CD4-positive, alpha-beta T cell treated with Interleukin-1 beta for 1 hour (primary cell): ENCODE measurements at regions not wholly inside any gene's neighbourhood (a gene's known extent, or its start where the extent isn't known, plus 50 kb on each side); places are given as distances from the start of the nearest gene placed in this dataset.
"Not testable (repeated sequence)": the region's sequence is repeated elsewhere in the genome, so short reads cannot be mapped to it uniquely, and the experiment has no call there.

Source experiments
- DNase-seq, 2 donors: peaks; one replicate each; pipeline ENCODE4 v3.0.0-alpha.2; 2020 to 2022

GRCh38 chr4:33467291-33467690 lies 2747.1 kb downstream of the PCDH7 start:
- no peak for DNase-seq

GRCh38 chr4:33470805-33471204 lies 2750.6 kb downstream of the PCDH7 start:
- DNase-seq, result no peak

- no peak for DNase-seq
Observed at GRCh38 chr4:33477715-33478114, 2757.5 kb downstream of the PCDH7 start.

- no peak for DNase-seq
Observed at GRCh38 chr4:33482773-33483172, 2761.5 kb downstream of the ARAP2 start.

GRCh38 chr4:33485111-33485510 lies 2759.2 kb downstream of the ARAP2 start:
- DNase-seq, result no peak

- no peak for DNase-seq
Observed at GRCh38 chr4:33493231-33493630, 2751.1 kb downstream of the ARAP2 start.

- DNase-seq, result no peak
Observed at GRCh38 chr4:33494150-33494549, 2750.2 kb downstream of the ARAP2 start.

GRCh38 chr4:33501587-33501986 lies 2742.7 kb downstream of the ARAP2 start:
- DNase-seq, result not testable (repeated sequence)

- no peak for DNase-seq
Observed at GRCh38 chr4:33512397-33512796, 2731.9 kb downstream of the ARAP2 start.

GRCh38 chr4:33518856-33519255 lies 2725.5 kb downstream of the ARAP2 start:
- DNase-seq, result no peak

- DNase-seq, result no peak
Observed at GRCh38 chr4:33532821-33533220, 2711.5 kb downstream of the ARAP2 start.

GRCh38 chr4:33536898-33537297 lies 2707.4 kb downstream of the ARAP2 start:
- DNase-seq, result no peak

GRCh38 chr4:33537527-33537926 lies 2706.8 kb downstream of the ARAP2 start:
- DNase-seq, result no peak

GRCh38 chr4:33543941-33544450 lies 2700.3 kb downstream of the ARAP2 start:
- no peak for DNase-seq

- no peak for DNase-seq
Observed at GRCh38 chr4:33551244-33551643, 2693.1 kb downstream of the ARAP2 start.

GRCh38 chr4:33561259-33561658 lies 2683.1 kb downstream of the ARAP2 start:
- no peak for DNase-seq

- DNase-seq, result no peak
Observed at GRCh38 chr4:33566649-33567048, 2677.7 kb downstream of the ARAP2 start.

GRCh38 chr4:33577791-33578190 lies 2666.5 kb downstream of the ARAP2 start:
- DNase-seq, result no peak

GRCh38 chr4:33579951-33580350 lies 2664.4 kb downstream of the ARAP2 start:
- no peak for DNase-seq

GRCh38 chr4:33592701-33593100 lies 2651.6 kb downstream of the ARAP2 start:
- no peak for DNase-seq

- DNase-seq, result no peak
Observed at GRCh38 chr4:33606951-33607350, 2637.4 kb downstream of the ARAP2 start.

- no peak for DNase-seq
Observed at GRCh38 chr4:33616121-33616520, 2628.2 kb downstream of the ARAP2 start.

GRCh38 chr4:33625748-33626147 lies 2618.6 kb downstream of the ARAP2 start:
- DNase-seq, result no peak

GRCh38 chr4:33626221-33626620 lies 2618.1 kb downstream of the ARAP2 start:
- DNase-seq, result no peak

GRCh38 chr4:33628296-33628695 lies 2616.0 kb downstream of the ARAP2 start:
- DNase-seq, result no peak

GRCh38 chr4:33649015-33649414 lies 2595.3 kb downstream of the ARAP2 start:
- no peak for DNase-seq
